Neural progenitor cell (in vitro differentiated cells): ENCODE measurements at regions not wholly inside any gene's neighbourhood (a gene's known extent, or its start where the extent isn't known, plus 50 kb on each side); places are given as distances from the start of the nearest gene placed in this dataset.
A peak's percentile ranks its signal among the peaks of the same experiment; 100 is the strongest.

Source experiments
- DNase-seq: peaks from one replicate; pipeline ENCODE4 v3.0.0-alpha.2; 2016; ENCODE audit warnings: low spot score
- H2AFZ ChIP-seq: fragments of 200-600 bp; sonication (generic); replicated peaks from 2 replicates; pipeline ENCODE4 v1.6.1; 2016; ENCODE audit warnings: antibody characterized with exemption
- H3F3A ChIP-seq: fragments of 200-600 bp; sonication (generic); 2 replicates; pipeline ENCODE4 v1.6.1; 2016; ENCODE audit warnings: antibody characterized with exemption, low read depth
- H3K27ac ChIP-seq: fragments of 200-600 bp; sonication (generic); 2 replicates; pipeline ENCODE4 v1.5.1; 2016; ENCODE audit warnings: mild to moderate bottlenecking
- H3K27me3 ChIP-seq: fragments of 200-600 bp; sonication (generic); 2 replicates; pipeline ENCODE4 v1.6.1; 2016; ENCODE audit warnings: mild to moderate bottlenecking, moderate library complexity
- H3K36me3 ChIP-seq: fragments of 200-600 bp; sonication (generic); 2 replicates; pipeline ENCODE4 v1.5.1; 2016
- H3K4me1 ChIP-seq: fragments of 200-600 bp; sonication (generic); 2 replicates; pipeline ENCODE4 v1.6.1; 2016; ENCODE audit warnings: mixed run types
- H3K4me2 ChIP-seq: fragments of 200-600 bp; sonication (generic); 2 replicates; pipeline ENCODE4 v1.6.1; 2016
- H3K4me3 ChIP-seq: fragments of 200-600 bp; sonication (generic); 2 replicates; pipeline ENCODE4 v1.5.1; 2016
- H3K79me2 ChIP-seq: fragments of 200-600 bp; sonication (generic); 2 replicates; pipeline ENCODE4 v1.6.1; 2016; ENCODE audit warnings: low read depth
- H3K9ac ChIP-seq: fragments of 200-600 bp; sonication (generic); 2 replicates; pipeline ENCODE4 v1.6.1; 2016
- H3K9me3 ChIP-seq: fragments of 200-600 bp; sonication (generic); 2 replicates; pipeline ENCODE4 v1.5.1; 2016; ENCODE audit warnings: low read depth
- H4K20me1 ChIP-seq: fragments of 200-600 bp; sonication (generic); 2 replicates; pipeline ENCODE4 v1.6.1; 2016; ENCODE audit warnings: low read depth
- H3K27ac Mint-ChIP-seq: 3 replicates; pipeline ENCODE4 v1.8.0; 2021; ENCODE audit warnings: mixed read lengths
- H3K27me3 Mint-ChIP-seq: 2 replicates; pipeline ENCODE4 v1.8.0; 2022; ENCODE audit warnings: low read depth, mild to moderate bottlenecking, inconsistent platforms, moderate library complexity, mixed read lengths; ENCODE audit not compliant: insufficient read depth
- H3K36me3 Mint-ChIP-seq: 3 replicates; pipeline ENCODE4 v1.8.0; 2021; ENCODE audit warnings: mixed read lengths
- H3K4me1 Mint-ChIP-seq: 3 replicates; pipeline ENCODE4 v1.8.0; 2021; ENCODE audit warnings: mixed read lengths
- H3K4me3 Mint-ChIP-seq: 3 replicates; pipeline ENCODE4 v1.8.0; 2021; ENCODE audit warnings: mild to moderate bottlenecking, moderate library complexity, mixed read lengths
- H3K9me3 Mint-ChIP-seq: 3 replicates; pipeline ENCODE4 v1.8.0; 2020; ENCODE audit warnings: mixed read lengths
- CTCF ChIP-seq: fragments of 200-600 bp; sonication (generic); IDR thresholded peaks from 2 replicates; pipeline ENCODE4 v1.5.1; 2017; ENCODE audit warnings: antibody characterized with exemption, mild to moderate bottlenecking
- EZH2 ChIP-seq: fragments of 200-600 bp; sonication (generic); IDR thresholded peaks from 2 replicates; pipeline ENCODE4 v1.6.1; 2017; ENCODE audit warnings: antibody characterized with exemption, mild to moderate bottlenecking, moderate library complexity
- EZH2phosphoT487 ChIP-seq: fragments of 200-600 bp; sonication (generic); IDR thresholded peaks from 2 replicates; pipeline ENCODE4 v1.6.1; 2017; ENCODE audit warnings: antibody characterized with exemption

- TF ChIP-seq EZH2phosphoT487 (no peak), EZH2 (no peak), CTCF (no peak)
- Mint-ChIP-seq H3K4me3 (no peak overlapping the region), H3K36me3 (no peaks in the 10 kb centered on the region), H3K27me3 (no peaks in the 10 kb centered on the region), H3K9me3 (no peaks in the 10 kb centered on the region), H3K27ac (no peak overlapping the region), H3K4me1 (peaks cover 7% of the 10 kb centered on the region)
- no peaks in the 10 kb centered on the region for H3K9me3 ChIP-seq
- H3K4me2 ChIP-seq = no peak overlapping the region
- no peaks in the 10 kb centered on the region for H3K27me3 ChIP-seq
- H4K20me1 ChIP-seq = no peaks in the 10 kb centered on the region
- H3F3A ChIP-seq = no peaks in the 10 kb centered on the region
- no peak overlapping the region for H3K4me3 ChIP-seq
- peak; percentile 5 for DNase-seq
- H3K79me2 ChIP-seq = no peaks in the 10 kb centered on the region
- peak overlapping the region; percentile 3 for H2AFZ ChIP-seq
- H3K4me1 ChIP-seq = no peaks in the 10 kb centered on the region
- H3K9ac ChIP-seq = no peak overlapping the region
- no peaks in the 10 kb centered on the region for H3K36me3 ChIP-seq
- no peak overlapping the region for H3K27ac ChIP-seq
Observed at GRCh38 chr2:192657362-192657761, 462.6 kb upstream of the TMEFF2 start.

DNA sequence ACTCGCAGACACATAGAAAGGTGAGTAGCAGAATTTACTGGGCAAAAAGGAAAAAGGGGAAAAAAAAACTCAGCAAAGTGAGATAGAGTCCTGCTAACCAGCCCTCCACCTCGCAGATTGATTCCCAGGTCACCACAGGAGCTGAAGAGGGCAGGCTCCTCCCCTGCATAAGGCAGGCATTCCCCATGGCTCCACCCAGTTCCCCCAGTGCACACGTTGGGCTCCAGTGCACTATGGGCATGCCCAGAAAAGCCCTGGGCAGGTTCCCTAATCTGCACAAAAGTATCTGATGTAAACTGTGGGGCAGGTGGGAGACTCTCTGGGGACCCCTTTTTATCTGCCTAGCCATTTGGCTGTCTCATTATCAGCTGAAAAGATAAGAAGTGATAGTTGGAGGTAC, 461.2 kb upstream of the TMEFF2 start:
- H3K36me3 Mint-ChIP-seq = no peaks in the 10 kb centered on the region
- Histone ChIP-seq H3K9me3 (no peaks in the 10 kb centered on the region), H2AFZ (no peak overlapping the region), H3K4me2 (no peak overlapping the region), H3K4me1 (no peaks in the 10 kb centered on the region), H3K36me3 (no peaks in the 10 kb centered on the region), H3K4me3 (no peak overlapping the region), H3K27ac (no peak overlapping the region), H3K27me3 (no peaks in the 10 kb centered on the region), H3F3A (no peaks in the 10 kb centered on the region), H4K20me1 (no peaks in the 10 kb centered on the region), H3K9ac (no peak overlapping the region), H3K79me2 (no peaks in the 10 kb centered on the region)
- no peak for DNase-seq
- no peaks in the 10 kb centered on the region for H3K27me3 Mint-ChIP-seq
- no peaks in the 10 kb centered on the region for H3K9me3 Mint-ChIP-seq
- no peak overlapping the region for H3K27ac Mint-ChIP-seq
- H3K4me1 Mint-ChIP-seq = peaks cover 7% of the 10 kb centered on the region
- no peak overlapping the region for H3K4me3 Mint-ChIP-seq
- TF ChIP-seq CTCF (no peak), EZH2 (no peak), EZH2phosphoT487 (no peak)

- Histone ChIP-seq H4K20me1 (no peaks in the 10 kb centered on the region), H3K9me3 (no peaks in the 10 kb centered on the region), H3K4me1 (no peaks in the 10 kb centered on the region), H3F3A (no peaks in the 10 kb centered on the region), H2AFZ (no peak overlapping the region), H3K4me2 (no peak overlapping the region), H3K79me2 (no peaks in the 10 kb centered on the region), H3K27ac (no peak overlapping the region), H3K9ac (no peak overlapping the region), H3K27me3 (no peaks in the 10 kb centered on the region), H3K4me3 (no peak overlapping the region), H3K36me3 (no peaks in the 10 kb centered on the region)
- no peaks in the 10 kb centered on the region for H3K27me3 Mint-ChIP-seq
- H3K4me1 Mint-ChIP-seq = peaks cover 5% of the 10 kb centered on the region
- DNase-seq = no peak
- no peak overlapping the region for H3K27ac Mint-ChIP-seq
- no peaks in the 10 kb centered on the region for H3K36me3 Mint-ChIP-seq
- H3K4me3 Mint-ChIP-seq = no peak overlapping the region
- TF ChIP-seq EZH2phosphoT487 = no peak
- no peak for TF ChIP-seq CTCF
- no peak for TF ChIP-seq EZH2
- H3K9me3 Mint-ChIP-seq = no peaks in the 10 kb centered on the region
Observed at GRCh38 chr2:192645811-192646598, 451.3 kb upstream of the TMEFF2 start.
